Uterus (tissue), 3 donors: ENCODE measurements at regions not wholly inside any gene's neighbourhood (a gene's known extent, or its start where the extent isn't known, plus 50 kb on each side); places are given as distances from the start of the nearest gene placed in this dataset.
"Not testable (repeated sequence)": the region's sequence is repeated elsewhere in the genome, so short reads cannot be mapped to it uniquely, and the experiment has no call there.

ENCODE experiments used
- DNase-seq, 2 donors: peaks; one replicate each; pipeline ENCODE4 v3.0.0-alpha.2; 2019 to 2020
- H3K27ac ChIP-seq, 2 donors: fragments of 200-600 bp; sonication (generic); 1 replicate in 1 of 2; 2 replicates in 1 of 2; pipeline ENCODE4 v1.5.1; 2016 to 2018
- H3K27me3 ChIP-seq, 2 donors: fragments of 200-600 bp; sonication (generic); one replicate each; pipeline ENCODE4 v1.5.1; 2018 to 2019; ENCODE audit warnings: control low read depth in 1 of 2
- H3K36me3 ChIP-seq, 2 donors: fragments of 200-600 bp; sonication (generic); one replicate each; pipeline ENCODE4 v1.5.1; 2019; ENCODE audit warnings: control low read depth in 1 of 2
- H3K4me1 ChIP-seq, 2 donors: fragments of 200-600 bp; sonication (generic); one replicate each; pipeline ENCODE4 v1.5.1; 2018 to 2019; ENCODE audit warnings: control low read depth in 1 of 2
- H3K4me3 ChIP-seq, 2 donors: fragments of 200-600 bp; sonication (generic); 1 replicate in 1 of 2; 2 replicates in 1 of 2; pipeline ENCODE4 v1.5.1; 2018 to 2019; ENCODE audit warnings: mild to moderate bottlenecking in 1 of 2
- H3K9me3 ChIP-seq, 2 donors: fragments of 200-600 bp; sonication (generic); one replicate each; pipeline ENCODE4 v1.5.1; 2019; ENCODE audit warnings: control low read depth in 1 of 2
- CTCF ChIP-seq, 4 experiments: fragments of 200-600 bp in 2 of 4; fragments of 450-650 bp in 2 of 4; sonication (generic) in 2 of 4; IDR thresholded peaks; one replicate each; pipeline ENCODE4 v1.5.1; 2016 to 2019; ENCODE audit warnings: antibody characterized with exemption in 4 of 4, mild to moderate bottlenecking in 2 of 4, moderate library complexity in 1 of 4
- POLR2A ChIP-seq, 2 donors: fragments of 450-650 bp; IDR thresholded peaks; one replicate each; pipeline ENCODE4 v1.6.1; 2016; ENCODE audit warnings: antibody characterized with exemption in 2 of 2, mild to moderate bottlenecking in 1 of 2, moderate library complexity in 1 of 2
- intact Hi-C: fragments of 100-400 bp; cut with DNase I; formaldehyde crosslinking; loops from one replicate; pipeline ENCODE4 v1.15.1; 2023; ENCODE audit warnings: low total_unique reads
- donor health status: DM: yes; HTN: yes; CAD: no.

GRCh38 chr7:28328822-28329660, 83.3 kb upstream of the CREB5 start:
- no peak for DNase-seq

DNA sequence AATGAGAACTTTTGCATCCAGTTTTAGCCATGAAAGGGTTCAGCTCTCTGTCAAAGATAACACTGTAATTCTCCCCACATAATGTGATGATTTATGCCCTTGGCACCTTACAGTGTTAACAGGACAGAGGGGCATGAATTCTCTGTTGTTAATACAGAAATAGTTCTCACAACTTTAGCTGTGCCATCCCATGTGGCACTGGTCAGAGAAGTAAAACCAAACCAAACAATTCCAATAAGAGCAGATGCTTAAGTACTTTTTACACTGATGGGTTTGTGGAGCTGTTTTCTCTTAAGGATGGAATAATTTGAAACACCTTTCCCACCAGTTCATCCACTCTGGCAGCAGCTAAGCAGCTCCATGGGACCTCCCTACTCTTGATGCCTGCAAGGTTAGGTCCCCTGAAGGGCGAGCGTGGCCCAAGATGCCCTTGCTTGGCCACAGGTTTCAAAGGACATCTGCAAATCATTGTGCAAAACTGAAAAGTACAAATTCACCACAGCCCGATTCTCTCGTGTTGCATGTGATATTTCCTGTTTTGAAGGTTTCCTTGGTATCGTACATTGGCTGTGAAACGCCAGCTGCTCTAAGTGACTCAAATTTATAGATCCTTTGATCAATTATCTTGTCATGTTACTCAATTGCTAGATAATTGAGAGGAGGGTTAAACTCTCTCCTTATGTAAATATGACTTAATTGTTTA, 82.5 kb upstream of the CREB5 start:
- no peaks in the 10 kb centered on the region for H3K36me3 ChIP-seq
- H3K4me1 ChIP-seq: no peaks in the 10 kb centered on the region
- H3K27me3 ChIP-seq: no peaks in the 10 kb centered on the region
- intact Hi-C loops: no loop called here
- no peak for DNase-seq
- TF ChIP-seq POLR2A (IDR thresholded peaks at IDR 0.05): no peak
- no peak for TF ChIP-seq CTCF (IDR thresholded peaks at IDR 0.05)
- no peaks in the 10 kb centered on the region for H3K9me3 ChIP-seq
- H3K27ac ChIP-seq: no peak overlapping the region
- H3K4me3 ChIP-seq: no peak overlapping the region

More at GRCh38 chr7:28328822-28329660, 83.3 kb upstream of the CREB5 start:
- no peak for TF ChIP-seq CTCF (IDR thresholded peaks at IDR 0.05)
- intact Hi-C loops: no loop called here
- Histone ChIP-seq H3K4me1 (no peaks in the 10 kb centered on the region), H3K36me3 (no peaks in the 10 kb centered on the region), H3K4me3 (no peak overlapping the region), H3K9me3 (no peaks in the 10 kb centered on the region), H3K27me3 (no peaks in the 10 kb centered on the region), H3K27ac (no peak overlapping the region)

DNA sequence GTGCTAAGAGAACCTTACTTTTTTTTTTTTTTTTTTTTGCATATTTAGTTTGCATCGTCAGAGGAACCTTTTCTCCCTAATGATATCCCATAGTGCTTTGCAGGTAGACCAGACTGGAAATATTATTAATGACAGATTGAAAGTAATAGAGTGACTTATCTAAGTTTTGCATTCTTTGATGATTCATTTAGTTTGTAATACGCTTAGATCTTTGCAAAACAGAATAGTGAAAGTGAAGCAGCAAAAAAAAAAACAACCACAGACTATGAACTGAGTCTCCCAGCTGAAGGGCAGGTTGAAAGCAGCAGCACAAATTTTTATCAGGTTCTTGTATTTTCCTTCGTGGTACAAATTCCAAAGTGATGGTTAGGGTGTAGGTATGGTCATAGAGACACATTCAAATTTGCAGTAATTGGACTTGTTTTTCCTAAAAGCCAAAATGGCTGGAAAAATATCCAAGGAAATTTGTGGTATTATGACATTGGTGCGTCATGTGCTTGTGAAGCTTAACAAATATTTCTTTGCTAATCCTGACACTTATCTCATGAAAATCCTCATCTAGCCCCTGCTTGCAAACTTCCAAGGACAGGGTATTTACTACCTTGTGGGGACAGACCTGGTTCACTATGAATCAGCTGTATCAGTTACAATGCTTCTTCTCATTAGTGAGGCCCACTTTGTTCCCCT, 81.8 kb upstream of the CREB5 start:
- Histone ChIP-seq H3K36me3 (no peaks in the 10 kb centered on the region), H3K4me3 (no peak overlapping the region), H3K4me1 (no peaks in the 10 kb centered on the region), H3K27ac (no peak overlapping the region), H3K27me3 (no peaks in the 10 kb centered on the region), H3K9me3 (no peaks in the 10 kb centered on the region)
- no peak for DNase-seq
- intact Hi-C loops: no loop called here
- TF ChIP-seq POLR2A (IDR thresholded peaks at IDR 0.05) (no peak), CTCF (IDR thresholded peaks at IDR 0.05) (no peak)

GRCh38 chr7:28332046-28332445, 80.3 kb upstream of the CREB5 start:
- TF ChIP-seq CTCF (IDR thresholded peaks at IDR 0.05) (no peak), POLR2A (IDR thresholded peaks at IDR 0.05) (no peak)
- Histone ChIP-seq H3K4me3 (no peak overlapping the region), H3K9me3 (no peaks in the 10 kb centered on the region), H3K27ac (no peak overlapping the region), H3K4me1 (no peaks in the 10 kb centered on the region), H3K36me3 (no peaks in the 10 kb centered on the region), H3K27me3 (no peaks in the 10 kb centered on the region)
- no peak for DNase-seq
- intact Hi-C loops: no loop called here

- H3K27me3 ChIP-seq, H3K4me1 ChIP-seq, H3K9me3 ChIP-seq, DNase-seq, H3K4me3 ChIP-seq, H3K27ac ChIP-seq, intact Hi-C loops, H3K36me3 ChIP-seq: not testable (repeated sequence)
These were observed 78.8 kb upstream of the CREB5 start for GRCh38 chr7:28333548-28333947.
